CD14-positive monocyte (primary cell): ENCODE measurements at regions not wholly inside any gene's neighbourhood (a gene's known extent, or its start where the extent isn't known, plus 50 kb on each side); places are given as distances from the start of the nearest gene placed in this dataset.
"Not testable (repeated sequence)": the region's sequence is repeated elsewhere in the genome, so short reads cannot be mapped to it uniquely, and the experiment has no call there.

ENCODE experiments used
- DNase-seq, 3 donors: peaks; one replicate each; pipeline ENCODE4 v3.0.0-alpha.2; 2011 to 2022
- H2AFZ ChIP-seq: 2 replicates; pipeline ENCODE4 v1.6.0; 2012; ENCODE audit warnings: mild to moderate bottlenecking, low read depth, low read length, inconsistent platforms; ENCODE audit not compliant: insufficient read depth, poor library complexity, severe bottlenecking
- H3K27ac ChIP-seq, 2 donors: 1 replicate in 1 of 2; 2 replicates in 1 of 2; pipeline ENCODE4 v1.5.1; 2012 to 2013; ENCODE audit warnings: low read length in 2 of 2, control low read depth in 1 of 2, inconsistent platforms in 1 of 2, low read depth in 1 of 2, mild to moderate bottlenecking in 1 of 2
- H3K27me3 ChIP-seq, 2 donors: one replicate each; pipeline versions ENCODE4 v1.6.0 to v1.6.1; 2011 to 2013; ENCODE audit warnings: low read length in 2 of 2; ENCODE audit not compliant: control insufficient read depth in 2 of 2, insufficient read depth in 2 of 2
- H3K36me3 ChIP-seq, 2 donors: replicated peaks in 1 of 2; 1 replicate in 1 of 2; 2 replicates in 1 of 2; pipeline versions ENCODE4 v1.5.1 to v1.6.1; 2012 to 2013; ENCODE audit warnings: low read length in 2 of 2, control low read depth in 1 of 2, inconsistent platforms in 1 of 2, mild to moderate bottlenecking in 1 of 2; ENCODE audit not compliant: insufficient read depth in 2 of 2, control insufficient read depth in 1 of 2
- H3K4me1 ChIP-seq, 2 donors: 1 replicate in 1 of 2; 2 replicates in 1 of 2; pipeline versions ENCODE4 v1.5.1 to v1.6.1; 2012 to 2013; ENCODE audit warnings: low read length in 2 of 2, control low read depth in 1 of 2, inconsistent platforms in 1 of 2, mild to moderate bottlenecking in 1 of 2, moderate library complexity in 1 of 2; ENCODE audit not compliant: insufficient read depth in 2 of 2, control insufficient read depth in 1 of 2
- H3K4me2 ChIP-seq: replicated peaks from 2 replicates; pipeline ENCODE3; 2012; ENCODE audit warnings: low read length, moderate library complexity, mild to moderate bottlenecking; ENCODE audit not compliant: poor library complexity, severe bottlenecking; ENCODE audit errors: extremely low read depth
- H3K4me3 ChIP-seq, 3 experiments: fragments of 200-600 bp in 1 of 3; sonication (generic) in 1 of 3; replicated peaks in 1 of 3; 1 replicate in 2 of 3; 2 replicates in 1 of 3; pipeline ENCODE4 v1.5.1; 2011 to 2013; ENCODE audit warnings: low read length in 3 of 3, mild to moderate bottlenecking in 3 of 3, control low read depth in 2 of 3, low read depth in 2 of 3, inconsistent platforms in 1 of 3, moderate library complexity in 1 of 3
- H3K79me2 ChIP-seq: 2 replicates; pipeline ENCODE4 v1.6.0; 2012; ENCODE audit warnings: mild to moderate bottlenecking, control low read depth, inconsistent platforms, low read length, moderate library complexity; ENCODE audit not compliant: insufficient read depth
- H3K9ac ChIP-seq: 2 replicates; pipeline ENCODE4 v1.6.0; 2017; ENCODE audit warnings: low read length, mild to moderate bottlenecking; ENCODE audit not compliant: insufficient read depth, poor library complexity, severe bottlenecking
- H3K9me3 ChIP-seq, 2 donors: replicated peaks in 1 of 2; 1 replicate in 1 of 2; 2 replicates in 1 of 2; pipeline versions ENCODE4 v1.5.1 to v1.6.1; 2012 to 2013; ENCODE audit warnings: low read length in 2 of 2, control low read depth in 1 of 2; ENCODE audit not compliant: control insufficient read depth in 1 of 2, insufficient read depth in 1 of 2
- H4K20me1 ChIP-seq: 2 replicates; pipeline ENCODE4 v1.6.0; 2012; ENCODE audit warnings: mild to moderate bottlenecking, low read length, control low read depth, moderate library complexity; ENCODE audit not compliant: insufficient read depth
- H3K27ac Mint-ChIP-seq, 7 donors: one replicate each; pipeline ENCODE4 v1.8.0; 2020; ENCODE audit warnings: mild to moderate bottlenecking in 7 of 7, mixed read lengths in 7 of 7, moderate library complexity in 6 of 7, inconsistent platforms in 2 of 7
- H3K27me3 Mint-ChIP-seq, 3 donors: one replicate each; pipeline ENCODE4 v1.8.0; 2021 to 2022; ENCODE audit warnings: low read depth in 3 of 3, mild to moderate bottlenecking in 3 of 3, mixed read lengths in 3 of 3, moderate library complexity in 3 of 3, inconsistent platforms in 1 of 3
- H3K36me3 Mint-ChIP-seq, 2 donors: one replicate each; pipeline ENCODE4 v1.8.0; 2020; ENCODE audit warnings: mixed read lengths in 2 of 2, inconsistent platforms in 1 of 2, mild to moderate bottlenecking in 1 of 2
- H3K4me1 Mint-ChIP-seq: one replicate; pipeline ENCODE4 v1.8.0; 2020; ENCODE audit warnings: mild to moderate bottlenecking, mixed read lengths
- H3K4me3 Mint-ChIP-seq, 2 donors: one replicate each; pipeline ENCODE4 v1.8.0; 2020; ENCODE audit warnings: mild to moderate bottlenecking in 2 of 2, mixed read lengths in 2 of 2, moderate library complexity in 1 of 2
- H3K9me3 Mint-ChIP-seq, 7 donors: one replicate each; pipeline ENCODE4 v1.8.0; 2020 to 2022; ENCODE audit warnings: mixed read lengths in 7 of 7, mild to moderate bottlenecking in 6 of 7, moderate library complexity in 6 of 7, inconsistent platforms in 2 of 7
- WGBS: methylation state at CpG from one replicate; pipeline ENCODE4 v1.1.5; 2013; ENCODE audit warnings: missing lambda C conversion rate; ENCODE audit not compliant: insufficient coverage; 5-methylcytosine and 5-hydroxymethylcytosine counted together
- intact Hi-C, 2 donors: fragments of 100-400 bp; cut with micrococcal nuclease; formaldehyde crosslinking; loops; one replicate each; pipeline versions ENCODE4 v1.15.0 to v1.15.1; 2023
- TF ChIP-seq, protein P1 (sequence below): fragments of 200-600 bp; IDR thresholded peaks from one replicate; pipeline ENCODE4 v1.8.0; 2022; ENCODE audit warnings: antibody characterized with exemption, mild to moderate bottlenecking

DNA sequence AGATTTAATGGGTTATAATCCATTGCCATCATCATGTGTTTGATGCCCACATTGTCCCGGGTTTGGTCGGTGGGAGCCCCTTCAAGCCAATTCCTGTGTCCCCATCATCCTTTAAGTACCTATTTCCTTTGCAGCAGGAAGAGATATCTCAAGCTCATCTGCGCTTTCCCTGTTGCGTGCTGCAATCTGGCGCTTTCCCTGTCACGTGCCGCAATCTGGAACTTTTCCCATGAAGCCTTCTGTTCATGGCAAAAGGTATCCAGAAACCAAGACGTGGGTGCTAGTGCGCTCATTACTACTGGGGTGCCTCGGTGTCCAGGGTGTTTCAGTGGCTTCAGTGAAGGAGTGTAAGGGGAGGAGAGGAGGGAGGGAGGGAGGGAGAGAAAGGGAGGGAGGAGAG lies 174.6 kb upstream of the ZNF469 start:
- Histone ChIP-seq H3K9ac (no peak overlapping the region), H3K9me3 (no peaks in the 10 kb centered on the region), H3K4me3 (no peak overlapping the region), H3K79me2 (no peaks in the 10 kb centered on the region), H3K4me1 (no peaks in the 10 kb centered on the region), H4K20me1 (no peaks in the 10 kb centered on the region), H3K27ac (no peak overlapping the region), H3K27me3 (no peaks in the 10 kb centered on the region), H3K36me3 (no peaks in the 10 kb centered on the region), H2AFZ (no peak overlapping the region), H3K4me2 (no peak overlapping the region)
- 86% methylated on average over 9 of the region's 10 CpGs for WGBS
- intact Hi-C loops, result no loop called here
- H3K27ac Mint-ChIP-seq, result no peak overlapping the region
- H3K4me3 Mint-ChIP-seq, result no peak overlapping the region
- no peaks in the 10 kb centered on the region for H3K36me3 Mint-ChIP-seq
- TF ChIP-seq, protein P1, sequence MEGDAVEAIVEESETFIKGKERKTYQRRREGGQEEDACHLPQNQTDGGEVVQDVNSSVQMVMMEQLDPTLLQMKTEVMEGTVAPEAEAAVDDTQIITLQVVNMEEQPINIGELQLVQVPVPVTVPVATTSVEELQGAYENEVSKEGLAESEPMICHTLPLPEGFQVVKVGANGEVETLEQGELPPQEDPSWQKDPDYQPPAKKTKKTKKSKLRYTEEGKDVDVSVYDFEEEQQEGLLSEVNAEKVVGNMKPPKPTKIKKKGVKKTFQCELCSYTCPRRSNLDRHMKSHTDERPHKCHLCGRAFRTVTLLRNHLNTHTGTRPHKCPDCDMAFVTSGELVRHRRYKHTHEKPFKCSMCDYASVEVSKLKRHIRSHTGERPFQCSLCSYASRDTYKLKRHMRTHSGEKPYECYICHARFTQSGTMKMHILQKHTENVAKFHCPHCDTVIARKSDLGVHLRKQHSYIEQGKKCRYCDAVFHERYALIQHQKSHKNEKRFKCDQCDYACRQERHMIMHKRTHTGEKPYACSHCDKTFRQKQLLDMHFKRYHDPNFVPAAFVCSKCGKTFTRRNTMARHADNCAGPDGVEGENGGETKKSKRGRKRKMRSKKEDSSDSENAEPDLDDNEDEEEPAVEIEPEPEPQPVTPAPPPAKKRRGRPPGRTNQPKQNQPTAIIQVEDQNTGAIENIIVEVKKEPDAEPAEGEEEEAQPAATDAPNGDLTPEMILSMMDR, result no peak
- peaks cover 7 to 15% (median 14%) of the 10 kb centered on the region in 3 donors for H3K27me3 Mint-ChIP-seq
- DNase-seq, result no peak
- H3K9me3 Mint-ChIP-seq, result peaks cover 0 to 8% (median 6%) of the 10 kb centered on the region in 7 donors
- H3K4me1 Mint-ChIP-seq, result no peaks in the 10 kb centered on the region

DNA sequence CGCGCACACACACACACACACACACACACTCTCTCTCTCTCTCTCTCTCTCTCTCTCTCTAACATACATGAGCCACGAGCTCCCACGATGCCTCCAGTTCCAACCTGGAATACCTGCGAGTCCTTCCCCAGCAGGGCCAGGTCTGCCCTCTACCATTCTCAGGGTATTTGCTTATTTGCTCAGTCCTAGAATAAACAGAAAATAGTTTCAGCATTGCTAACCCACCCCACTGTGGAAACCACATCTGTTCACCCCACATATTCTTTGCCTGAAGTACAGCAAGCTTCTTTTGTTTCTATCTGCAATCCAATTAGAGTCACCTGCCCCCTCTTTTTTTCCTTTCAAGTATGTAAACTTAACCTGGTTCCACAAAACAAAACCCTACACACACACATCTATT lies 174.0 kb upstream of the ZNF469 start:
- H3K27ac ChIP-seq, H3K79me2 ChIP-seq, H3K9me3 Mint-ChIP-seq, H3K27me3 ChIP-seq, H3K4me1 ChIP-seq, H3K4me1 Mint-ChIP-seq, H3K4me2 ChIP-seq, DNase-seq, H4K20me1 ChIP-seq, H3K36me3 Mint-ChIP-seq, H3K36me3 ChIP-seq, H3K9me3 ChIP-seq, intact Hi-C loops, H2AFZ ChIP-seq, H3K4me3 ChIP-seq, H3K4me3 Mint-ChIP-seq, H3K27ac Mint-ChIP-seq, H3K9ac ChIP-seq: not testable (repeated sequence)
- WGBS, result 44% methylated on average over 5 of the region's 5 CpGs
- H3K27me3 Mint-ChIP-seq, result peaks cover 6 to 19% (median 13%) of the 10 kb centered on the region in 3 donors

DNA sequence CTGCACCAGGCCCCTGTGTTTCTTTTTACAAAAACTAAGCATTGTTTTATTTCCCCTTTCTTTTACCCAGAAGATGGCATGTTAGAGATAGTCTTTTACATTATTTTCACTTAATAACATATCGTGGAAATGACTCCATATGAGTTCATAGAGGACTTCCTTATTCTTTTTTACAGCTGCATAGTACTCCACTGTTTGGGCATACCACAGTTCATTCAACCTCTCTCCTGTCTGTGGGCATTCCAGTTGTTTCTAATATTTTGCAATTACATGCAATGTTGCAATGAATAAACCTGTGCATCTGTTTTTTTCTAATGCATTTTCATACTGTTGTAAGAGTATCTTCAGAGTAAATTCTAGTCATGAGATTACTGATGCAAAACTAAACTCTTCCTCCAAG lies 173.2 kb upstream of the ZNF469 start:
- H3K4me1 Mint-ChIP-seq, H3K4me3 ChIP-seq, H3K27ac ChIP-seq, H3K79me2 ChIP-seq, H3K9ac ChIP-seq, H3K4me3 Mint-ChIP-seq, intact Hi-C loops, H3K27me3 ChIP-seq, H3K36me3 Mint-ChIP-seq, H3K9me3 Mint-ChIP-seq, H2AFZ ChIP-seq, H4K20me1 ChIP-seq, DNase-seq, H3K4me1 ChIP-seq, H3K4me2 ChIP-seq, H3K36me3 ChIP-seq, H3K9me3 ChIP-seq, H3K27ac Mint-ChIP-seq: not testable (repeated sequence)
- WGBS, result no CpG with 5 or more reads among the region's 1 CpG
- peaks cover 6 to 21% (median 13%) of the 10 kb centered on the region in 3 donors for H3K27me3 Mint-ChIP-seq

DNA sequence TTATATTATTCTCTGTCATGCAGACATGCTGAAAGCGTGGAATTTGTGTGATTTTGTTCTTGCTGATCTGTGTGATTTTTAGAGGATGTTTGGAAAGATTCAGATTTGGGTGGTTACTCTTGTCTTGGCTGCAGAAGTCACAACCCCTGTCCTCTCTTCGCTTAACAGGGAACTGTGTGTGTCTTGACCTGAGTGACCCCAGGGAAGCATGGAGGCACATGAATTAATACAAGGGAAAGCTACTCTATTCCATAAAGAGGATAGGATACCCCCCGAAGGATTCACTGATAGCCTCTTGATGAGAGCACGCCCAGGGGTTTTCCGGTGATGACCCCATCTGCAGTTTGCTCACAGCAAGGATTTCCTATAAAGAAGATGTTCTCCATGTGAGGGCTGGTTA lies 168.8 kb upstream of the ZNF469 start:
- no CpG with 5 or more reads among the region's 5 CpGs for WGBS
- H3K4me1 ChIP-seq, H3K27me3 ChIP-seq, H3K4me2 ChIP-seq, H3K4me3 ChIP-seq, H3K36me3 ChIP-seq, H3K27ac ChIP-seq, H2AFZ ChIP-seq, H3K4me3 Mint-ChIP-seq, H4K20me1 ChIP-seq, intact Hi-C loops, DNase-seq, H3K4me1 Mint-ChIP-seq, H3K36me3 Mint-ChIP-seq, H3K27ac Mint-ChIP-seq, H3K9me3 ChIP-seq, H3K9ac ChIP-seq, H3K79me2 ChIP-seq: not testable (repeated sequence)
- H3K27me3 Mint-ChIP-seq, result peaks cover 9 to 23% (median 10%) of the 10 kb centered on the region in 3 donors
- H3K9me3 Mint-ChIP-seq, result peaks cover 12 to 24% (median 19%) of the 10 kb centered on the region in 7 donors
